DND-41 (cell line): ENCODE measurements at regions not wholly inside any gene's neighbourhood (a gene's known extent, or its start where the extent isn't known, plus 50 kb on each side); places are given as distances from the start of the nearest gene placed in this dataset.

Experiments used
- EZH2 ChIP-seq: IDR thresholded peaks from 3 replicates; pipeline ENCODE4 v1.6.1; 2012; ENCODE audit warnings: borderline replicate concordance, low read depth, mild to moderate bottlenecking, moderate library complexity, low read length, inconsistent platforms; ENCODE audit not compliant: severe bottlenecking
- TF ChIP-seq, protein P1 (sequence below): IDR thresholded peaks from 2 replicates; pipeline ENCODE4 v1.5.1; 2012; ENCODE audit warnings: borderline replicate concordance, low read length, moderate library complexity, mild to moderate bottlenecking; ENCODE audit not compliant: poor library complexity, severe bottlenecking; ENCODE audit errors: extremely low read depth

DNA sequence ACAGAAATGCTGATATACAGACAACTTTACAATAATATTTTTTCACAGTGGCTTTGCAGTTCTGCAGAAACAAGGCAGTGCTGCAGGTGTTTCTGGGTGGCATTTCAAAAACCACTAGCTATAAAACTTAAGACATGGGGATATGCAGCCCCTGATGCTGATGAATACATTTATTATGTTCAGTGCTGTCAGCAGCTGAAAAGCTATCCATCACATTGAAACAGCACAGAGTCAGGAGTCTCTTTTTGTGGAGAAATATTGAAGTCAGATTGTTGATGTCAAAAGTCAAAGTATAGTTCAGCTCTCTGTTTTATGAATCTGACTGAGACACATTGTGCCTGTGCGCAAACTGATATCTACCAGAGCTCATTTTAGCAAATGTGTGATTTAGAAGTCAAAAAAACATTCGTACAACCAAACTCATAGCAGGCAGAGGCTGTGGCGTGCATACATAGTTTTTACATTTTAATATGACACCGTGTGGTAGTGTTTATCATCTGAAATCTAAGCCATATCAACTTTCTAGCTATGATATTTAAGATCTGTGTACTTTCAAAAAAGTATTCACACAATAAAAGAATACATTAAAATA is 467.6 kb downstream of the PRKD1 start:
- TF ChIP-seq, protein P1, sequence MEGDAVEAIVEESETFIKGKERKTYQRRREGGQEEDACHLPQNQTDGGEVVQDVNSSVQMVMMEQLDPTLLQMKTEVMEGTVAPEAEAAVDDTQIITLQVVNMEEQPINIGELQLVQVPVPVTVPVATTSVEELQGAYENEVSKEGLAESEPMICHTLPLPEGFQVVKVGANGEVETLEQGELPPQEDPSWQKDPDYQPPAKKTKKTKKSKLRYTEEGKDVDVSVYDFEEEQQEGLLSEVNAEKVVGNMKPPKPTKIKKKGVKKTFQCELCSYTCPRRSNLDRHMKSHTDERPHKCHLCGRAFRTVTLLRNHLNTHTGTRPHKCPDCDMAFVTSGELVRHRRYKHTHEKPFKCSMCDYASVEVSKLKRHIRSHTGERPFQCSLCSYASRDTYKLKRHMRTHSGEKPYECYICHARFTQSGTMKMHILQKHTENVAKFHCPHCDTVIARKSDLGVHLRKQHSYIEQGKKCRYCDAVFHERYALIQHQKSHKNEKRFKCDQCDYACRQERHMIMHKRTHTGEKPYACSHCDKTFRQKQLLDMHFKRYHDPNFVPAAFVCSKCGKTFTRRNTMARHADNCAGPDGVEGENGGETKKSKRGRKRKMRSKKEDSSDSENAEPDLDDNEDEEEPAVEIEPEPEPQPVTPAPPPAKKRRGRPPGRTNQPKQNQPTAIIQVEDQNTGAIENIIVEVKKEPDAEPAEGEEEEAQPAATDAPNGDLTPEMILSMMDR = no peak
- TF ChIP-seq EZH2 = no peak
